ENCODE measurements at regions not wholly inside any gene's neighbourhood (a gene's known extent, or its start where the extent isn't known, plus 50 kb on each side); places are given as distances from the start of the nearest gene placed in this dataset.

- Mint-ChIP-seq H3K27ac (ENCODE audit: unreplicated experiment) (no peak overlapping the region), H3K36me3 (ENCODE audit: unreplicated experiment) (no peaks in the 10 kb centered on the region), H3K4me3 (ENCODE audit: unreplicated experiment) (no peak overlapping the region), H3K27me3 (ENCODE audit: unreplicated experiment) (peaks cover 8% of the 10 kb centered on the region), H3K9me3 (ENCODE audit: unreplicated experiment) (no peaks in the 10 kb centered on the region), H3K4me1 (ENCODE audit: low read depth, unreplicated experiment) (no peaks in the 10 kb centered on the region)
- no peak for TF ChIP-seq CTCF (IDR thresholded peaks at IDR 0.05; ENCODE audit: partially characterized antibody, unreplicated experiment)
- no peak for DNase-seq
Measured at GRCh38 chr6:146893690-146894089, 294.9 kb downstream of the ADGB start.

- no peaks in the 10 kb centered on the region for H3K9me3 Mint-ChIP-seq (ENCODE audit: unreplicated experiment)
- no peaks in the 10 kb centered on the region for H3K36me3 Mint-ChIP-seq (ENCODE audit: unreplicated experiment)
- H3K4me3 Mint-ChIP-seq (ENCODE audit: unreplicated experiment): no peak overlapping the region
- TF ChIP-seq CTCF (IDR thresholded peaks at IDR 0.05; ENCODE audit: partially characterized antibody, unreplicated experiment): no peak
- no peaks in the 10 kb centered on the region for H3K4me1 Mint-ChIP-seq (ENCODE audit: low read depth, unreplicated experiment)
- H3K27me3 Mint-ChIP-seq (ENCODE audit: unreplicated experiment): peaks cover 3% of the 10 kb centered on the region
- no peak for DNase-seq
- no peak overlapping the region for H3K27ac Mint-ChIP-seq (ENCODE audit: unreplicated experiment)
Measured at GRCh38 chr6:146894624-146895023, 295.9 kb downstream of the ADGB start.

GRCh38 chr6:146895101-146895771 lies 296.5 kb downstream of the ADGB start:
- Mint-ChIP-seq H3K27ac (ENCODE audit: unreplicated experiment) (no peak overlapping the region), H3K4me3 (ENCODE audit: unreplicated experiment) (no peak overlapping the region), H3K4me1 (ENCODE audit: low read depth, unreplicated experiment) (no peaks in the 10 kb centered on the region), H3K27me3 (ENCODE audit: unreplicated experiment) (peaks cover 3% of the 10 kb centered on the region), H3K36me3 (ENCODE audit: unreplicated experiment) (no peaks in the 10 kb centered on the region), H3K9me3 (ENCODE audit: unreplicated experiment) (no peaks in the 10 kb centered on the region)
- no peak for DNase-seq
- no peak for TF ChIP-seq CTCF (IDR thresholded peaks at IDR 0.05; ENCODE audit: partially characterized antibody, unreplicated experiment)

GRCh38 chr6:146895772-146896061 lies 296.9 kb downstream of the ADGB start:
- Mint-ChIP-seq H3K9me3 (ENCODE audit: unreplicated experiment) (no peaks in the 10 kb centered on the region), H3K4me3 (ENCODE audit: unreplicated experiment) (no peak overlapping the region), H3K27me3 (ENCODE audit: unreplicated experiment) (peaks cover 3% of the 10 kb centered on the region), H3K4me1 (ENCODE audit: low read depth, unreplicated experiment) (no peaks in the 10 kb centered on the region), H3K36me3 (ENCODE audit: unreplicated experiment) (no peaks in the 10 kb centered on the region), H3K27ac (ENCODE audit: unreplicated experiment) (no peak overlapping the region)
- no peak for DNase-seq
- no peak for TF ChIP-seq CTCF (IDR thresholded peaks at IDR 0.05; ENCODE audit: partially characterized antibody, unreplicated experiment)

GRCh38 chr6:146896062-146896813 lies 297.5 kb downstream of the ADGB start:
- TF ChIP-seq CTCF (IDR thresholded peaks at IDR 0.05; ENCODE audit: partially characterized antibody, unreplicated experiment): no peak
- Mint-ChIP-seq H3K27ac (ENCODE audit: unreplicated experiment) (no peak overlapping the region), H3K36me3 (ENCODE audit: unreplicated experiment) (no peaks in the 10 kb centered on the region), H3K9me3 (ENCODE audit: unreplicated experiment) (no peaks in the 10 kb centered on the region), H3K4me3 (ENCODE audit: unreplicated experiment) (no peak overlapping the region), H3K27me3 (ENCODE audit: unreplicated experiment) (peaks cover 3% of the 10 kb centered on the region), H3K4me1 (ENCODE audit: low read depth, unreplicated experiment) (no peaks in the 10 kb centered on the region)
- no peak for DNase-seq
